ENCODE measurements at regions not wholly inside any gene's neighbourhood (a gene's known extent, or its start where the extent isn't known, plus 50 kb on each side); places are given as distances from the start of the nearest gene placed in this dataset.
"Not testable (repeated sequence)": the region's sequence is repeated elsewhere in the genome, so short reads cannot be mapped to it uniquely, and the experiment has no call there.

- no peak overlapping the region for H3K4me3 Mint-ChIP-seq
- no peaks in the 10 kb centered on the region for H3K4me1 Mint-ChIP-seq
- H3K27ac Mint-ChIP-seq: no peak overlapping the region
- no peak for DNase-seq
- H3K36me3 Mint-ChIP-seq: no peaks in the 10 kb centered on the region
- peaks cover 9 to 23% (median 12%) of the 10 kb centered on the region in 6 donors for H3K9me3 Mint-ChIP-seq
- H3K27me3 Mint-ChIP-seq (ENCODE audit: low read depth in 3 of 3): no peaks in the 10 kb centered on the region
Observed at GRCh38 chr14:48350971-48351370, 675.6 kb upstream of the MDGA2 start.

- Mint-ChIP-seq H3K36me3 (no peaks in the 10 kb centered on the region), H3K9me3 (peaks cover 5 to 25% (median 8%) of the 10 kb centered on the region in 6 donors), H3K4me3 (no peak overlapping the region), H3K4me1 (no peaks in the 10 kb centered on the region), H3K27ac (no peak overlapping the region), H3K27me3 (ENCODE audit: low read depth in 3 of 3) (no peaks in the 10 kb centered on the region)
- no peak for DNase-seq
Observed at GRCh38 chr14:48349689-48350088, 674.3 kb upstream of the MDGA2 start.

DNA sequence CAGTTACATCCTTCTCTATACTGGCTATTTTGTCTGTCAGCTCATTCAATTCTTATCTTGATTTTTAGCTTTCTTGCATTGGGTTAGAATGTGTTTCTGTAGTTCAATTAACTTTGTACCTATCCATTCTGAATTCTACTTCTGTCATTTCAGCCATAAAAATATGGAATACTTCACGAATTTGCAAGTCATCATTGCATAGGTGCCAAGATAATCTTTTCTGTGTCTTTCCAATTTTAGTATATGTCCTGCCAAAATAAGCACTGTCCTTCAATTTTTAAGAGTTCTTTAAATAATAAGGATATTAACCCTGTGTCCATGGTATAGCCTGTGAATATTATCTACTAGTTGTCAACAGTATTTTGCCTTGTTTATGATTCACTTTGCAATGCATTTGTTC lies 665.7 kb upstream of the MDGA2 start:
- H3K27ac Mint-ChIP-seq: no peak overlapping the region

DNA sequence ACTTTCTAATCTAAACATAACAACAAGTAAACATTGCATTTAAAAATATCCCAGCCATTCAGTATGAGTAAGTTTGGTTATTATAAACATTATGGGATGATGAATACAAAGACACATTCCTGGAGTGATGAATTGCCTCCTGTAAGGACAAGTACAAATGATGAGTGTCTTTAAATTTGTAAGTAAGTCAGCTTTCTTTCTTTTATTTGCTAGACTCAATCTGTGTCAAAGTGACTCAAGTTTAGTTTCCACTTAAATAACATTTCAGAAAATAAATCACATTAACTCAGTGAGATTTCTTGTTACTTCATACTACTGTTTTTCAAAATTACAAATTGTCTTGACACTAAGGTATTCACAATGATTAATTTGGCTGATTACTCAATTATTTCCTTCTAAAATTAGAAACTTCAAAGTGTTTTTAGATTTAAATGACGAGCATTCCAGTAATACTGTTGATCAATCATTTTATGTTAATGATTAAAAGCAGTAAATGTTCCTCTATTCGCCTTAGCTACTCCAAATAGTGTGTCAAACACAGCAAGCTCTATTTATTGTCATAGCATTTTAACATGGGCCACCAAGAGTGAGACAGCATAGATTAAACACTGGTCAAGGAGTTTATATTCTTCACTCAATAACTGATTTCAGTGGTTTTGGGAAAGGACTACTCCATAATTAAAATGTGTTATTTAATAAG lies 658.0 kb upstream of the MDGA2 start:
- Mint-ChIP-seq H3K4me3 (no peak overlapping the region), H3K27me3 (ENCODE audit: low read depth in 3 of 3) (peaks cover 0 to 2% (median 0%) of the 10 kb centered on the region in 3 donors), H3K36me3 (peaks cover 0 to 4% (median 0%) of the 10 kb centered on the region in 3 donors), H3K27ac (no peak overlapping the region), H3K9me3 (peaks cover 0 to 43% (median 25%) of the 10 kb centered on the region in 6 donors), H3K4me1 (no peaks in the 10 kb centered on the region)
- no peak for DNase-seq

More for the DNA sequence above, 665.7 kb upstream of the MDGA2 start:
- DNase-seq: no peak
- peaks cover 0 to 4% (median 2%) of the 10 kb centered on the region in 3 donors for H3K27me3 Mint-ChIP-seq (ENCODE audit: low read depth in 3 of 3)
- H3K36me3 Mint-ChIP-seq: peaks cover 0 to 4% (median 0%) of the 10 kb centered on the region in 3 donors
- H3K4me1 Mint-ChIP-seq: no peaks in the 10 kb centered on the region
- H3K9me3 Mint-ChIP-seq: peaks cover 6 to 68% (median 29%) of the 10 kb centered on the region in 6 donors
- no peak overlapping the region for H3K4me3 Mint-ChIP-seq

- no peak overlapping the region for H3K4me3 Mint-ChIP-seq
- no peaks in the 10 kb centered on the region for H3K36me3 Mint-ChIP-seq
- H3K27me3 Mint-ChIP-seq (ENCODE audit: low read depth in 3 of 3): peaks cover 0 to 1% (median 0%) of the 10 kb centered on the region in 3 donors
- H3K4me1 Mint-ChIP-seq: no peaks in the 10 kb centered on the region
- DNase-seq: no peak
- no peak overlapping the region for H3K27ac Mint-ChIP-seq
- H3K9me3 Mint-ChIP-seq: peaks cover 0 to 35% (median 20%) of the 10 kb centered on the region in 6 donors
Observed at GRCh38 chr14:48331421-48331820, 656.0 kb upstream of the MDGA2 start.

GRCh38 chr14:48325486-48325885 lies 650.1 kb upstream of the MDGA2 start:
- no peaks in the 10 kb centered on the region for H3K27me3 Mint-ChIP-seq (ENCODE audit: low read depth in 3 of 3)
- DNase-seq: no peak
- H3K4me1 Mint-ChIP-seq: no peaks in the 10 kb centered on the region
- H3K27ac Mint-ChIP-seq: no peak overlapping the region
- peaks cover 4 to 32% (median 12%) of the 10 kb centered on the region in 6 donors for H3K9me3 Mint-ChIP-seq
- H3K36me3 Mint-ChIP-seq: no peaks in the 10 kb centered on the region
- H3K4me3 Mint-ChIP-seq: no peak overlapping the region

GRCh38 chr14:48323665-48324064 lies 648.3 kb upstream of the MDGA2 start:
- Mint-ChIP-seq H3K9me3 (peaks cover 4 to 32% (median 10%) of the 10 kb centered on the region in 6 donors), H3K4me1 (no peaks in the 10 kb centered on the region), H3K36me3 (no peaks in the 10 kb centered on the region), H3K4me3 (no peak overlapping the region), H3K27me3 (ENCODE audit: low read depth in 3 of 3) (no peaks in the 10 kb centered on the region), H3K27ac (no peak overlapping the region)
- no peak for DNase-seq

DNA sequence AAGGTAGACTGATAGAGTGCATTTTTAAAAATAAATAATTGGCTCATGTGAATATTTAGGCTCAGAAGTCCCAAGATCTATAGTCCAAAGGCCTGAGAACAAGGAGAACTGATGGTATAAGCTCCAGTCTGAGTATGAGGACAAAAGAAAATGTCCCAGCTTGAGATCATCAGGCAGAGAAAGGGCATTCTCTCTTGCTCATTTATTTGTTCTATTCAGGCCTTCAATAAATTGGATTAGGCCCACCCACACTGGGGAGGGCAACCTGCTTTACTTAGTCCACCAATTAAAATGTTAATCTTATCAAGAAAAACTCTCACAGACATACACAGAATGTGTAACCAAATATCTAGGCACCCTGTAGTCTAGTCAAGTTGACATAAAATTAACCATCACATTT lies 644.4 kb upstream of the MDGA2 start:
- H3K36me3 Mint-ChIP-seq: no peaks in the 10 kb centered on the region
- no peaks in the 10 kb centered on the region for H3K27me3 Mint-ChIP-seq (ENCODE audit: low read depth in 3 of 3)
- no peak overlapping the region for H3K4me3 Mint-ChIP-seq
- DNase-seq: no peak
- H3K4me1 Mint-ChIP-seq: no peaks in the 10 kb centered on the region
- H3K9me3 Mint-ChIP-seq: peaks cover 11 to 28% (median 14%) of the 10 kb centered on the region in 6 donors
- no peak overlapping the region for H3K27ac Mint-ChIP-seq

GRCh38 chr14:48304729-48305128 lies 629.3 kb upstream of the MDGA2 start:
- Mint-ChIP-seq H3K27me3 (ENCODE audit: low read depth in 3 of 3) (peaks cover 0 to 3% (median 2%) of the 10 kb centered on the region in 3 donors), H3K36me3 (no peaks in the 10 kb centered on the region), H3K27ac (no peak overlapping the region), H3K4me1 (no peaks in the 10 kb centered on the region), H3K9me3 (peaks cover 2 to 23% (median 6%) of the 10 kb centered on the region in 6 donors), H3K4me3 (no peak overlapping the region)
- no peak for DNase-seq

DNA sequence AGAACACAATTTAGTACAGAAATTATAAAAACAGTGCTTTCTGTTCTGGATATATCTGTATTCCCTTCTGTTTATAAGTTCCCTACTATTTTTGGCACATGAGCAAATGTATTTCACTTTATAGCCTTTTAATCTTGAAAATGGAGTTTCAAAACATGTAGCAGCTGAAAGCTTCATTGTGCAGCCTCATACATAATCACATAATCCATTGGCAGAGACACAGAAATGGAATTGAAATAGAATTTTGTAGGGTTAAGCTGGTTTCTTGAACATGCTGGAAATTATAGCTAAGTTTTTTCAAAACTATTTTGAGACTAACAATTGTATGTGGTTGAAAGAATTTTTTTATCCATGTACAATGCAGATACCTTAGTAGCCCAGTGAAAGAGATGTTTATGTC lies 614.3 kb upstream of the MDGA2 start:
- no peaks in the 10 kb centered on the region for H3K36me3 Mint-ChIP-seq
- H3K27me3 Mint-ChIP-seq (ENCODE audit: low read depth in 3 of 3): no peaks in the 10 kb centered on the region
- H3K4me1 Mint-ChIP-seq: no peaks in the 10 kb centered on the region
- no peak overlapping the region for H3K27ac Mint-ChIP-seq
- no peak for DNase-seq
- H3K9me3 Mint-ChIP-seq: peaks cover 8 to 35% (median 17%) of the 10 kb centered on the region in 6 donors
- H3K4me3 Mint-ChIP-seq: no peak overlapping the region

DNA sequence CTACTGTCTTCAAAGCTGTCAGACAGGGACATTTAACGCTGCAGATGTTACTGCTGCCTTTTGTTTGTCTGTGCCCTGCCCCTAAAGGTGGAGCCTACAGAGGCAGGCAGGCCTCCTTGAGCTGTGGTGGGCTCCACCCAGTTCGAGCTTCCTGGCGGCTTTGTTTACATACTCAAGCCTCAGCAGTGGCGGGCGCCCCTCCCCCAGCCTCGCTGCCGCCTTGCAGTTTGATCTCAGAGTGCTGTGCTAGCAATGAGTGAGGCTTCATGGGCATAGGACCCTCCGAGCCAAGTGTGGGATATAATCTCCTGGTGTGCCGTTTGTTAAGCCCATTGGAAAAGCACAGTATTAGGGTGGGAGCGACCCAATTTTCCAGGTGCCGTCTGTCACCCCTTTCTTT lies 609.8 kb upstream of the MDGA2 start:
- not testable (repeated sequence) for DNase-seq; H3K27ac Mint-ChIP-seq; H3K27me3 Mint-ChIP-seq (ENCODE audit: low read depth in 3 of 3); H3K4me1 Mint-ChIP-seq; H3K36me3 Mint-ChIP-seq; H3K4me3 Mint-ChIP-seq
- peaks cover 11 to 39% (median 24%) of the 10 kb centered on the region in 6 donors for H3K9me3 Mint-ChIP-seq

DNA sequence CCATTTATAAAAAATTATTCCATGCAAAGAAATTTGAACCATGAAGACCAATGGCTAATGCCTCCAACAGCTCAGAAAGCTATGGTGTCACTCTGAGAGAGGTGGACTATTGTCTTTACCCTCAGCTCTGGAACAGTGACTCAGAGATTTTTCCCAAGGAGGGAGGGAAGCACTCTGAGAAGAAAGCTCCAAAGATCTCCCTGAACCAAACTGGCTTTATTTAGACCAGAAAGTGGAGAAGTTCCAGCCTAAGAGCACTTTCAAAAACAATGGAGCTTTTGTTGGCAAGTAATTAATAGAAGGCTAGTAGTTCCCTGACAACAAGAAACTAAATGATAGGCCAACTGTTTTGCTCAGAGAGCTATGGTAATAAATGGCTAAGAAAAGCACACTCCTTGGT lies 599.9 kb upstream of the MDGA2 start:
- DNase-seq: no peak
- Mint-ChIP-seq H3K4me1 (no peaks in the 10 kb centered on the region), H3K27ac (no peak overlapping the region), H3K36me3 (no peaks in the 10 kb centered on the region), H3K9me3 (peaks cover 12 to 41% (median 20%) of the 10 kb centered on the region in 6 donors), H3K27me3 (ENCODE audit: low read depth in 3 of 3) (no peaks in the 10 kb centered on the region), H3K4me3 (no peak overlapping the region)

GRCh38 chr14:48274826-48275225 lies 599.4 kb upstream of the MDGA2 start:
- no peaks in the 10 kb centered on the region for H3K4me1 Mint-ChIP-seq
- peaks cover 12 to 41% (median 20%) of the 10 kb centered on the region in 6 donors for H3K9me3 Mint-ChIP-seq
- H3K36me3 Mint-ChIP-seq: no peaks in the 10 kb centered on the region
- DNase-seq: no peak
- no peak overlapping the region for H3K4me3 Mint-ChIP-seq
- no peak overlapping the region for H3K27ac Mint-ChIP-seq
- no peaks in the 10 kb centered on the region for H3K27me3 Mint-ChIP-seq (ENCODE audit: low read depth in 3 of 3)

DNA sequence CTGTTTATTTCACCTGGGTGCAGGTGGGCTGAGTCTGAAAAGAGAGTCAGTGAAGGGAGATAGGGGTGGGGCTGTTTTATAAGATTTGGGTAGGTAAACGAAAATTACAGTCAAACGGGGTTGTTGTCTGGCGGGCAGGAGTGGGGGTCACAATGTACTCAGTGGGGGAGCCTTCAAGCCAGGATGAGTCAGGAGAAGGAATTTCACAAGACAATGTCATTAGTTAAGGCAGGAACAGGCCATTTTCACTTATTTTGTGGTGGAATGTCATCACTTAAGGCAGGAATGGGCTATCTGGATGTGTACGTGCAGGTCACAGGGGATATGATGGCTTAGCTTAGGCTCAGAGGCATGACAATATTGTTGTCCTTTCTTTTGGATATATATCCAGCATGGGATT lies 592.5 kb upstream of the MDGA2 start:
- not testable (repeated sequence) for H3K4me1 Mint-ChIP-seq; DNase-seq; H3K27ac Mint-ChIP-seq; H3K4me3 Mint-ChIP-seq; H3K36me3 Mint-ChIP-seq; H3K27me3 Mint-ChIP-seq (ENCODE audit: low read depth in 3 of 3)
- H3K9me3 Mint-ChIP-seq: peaks cover 10 to 31% (median 23%) of the 10 kb centered on the region in 6 donors

DNA sequence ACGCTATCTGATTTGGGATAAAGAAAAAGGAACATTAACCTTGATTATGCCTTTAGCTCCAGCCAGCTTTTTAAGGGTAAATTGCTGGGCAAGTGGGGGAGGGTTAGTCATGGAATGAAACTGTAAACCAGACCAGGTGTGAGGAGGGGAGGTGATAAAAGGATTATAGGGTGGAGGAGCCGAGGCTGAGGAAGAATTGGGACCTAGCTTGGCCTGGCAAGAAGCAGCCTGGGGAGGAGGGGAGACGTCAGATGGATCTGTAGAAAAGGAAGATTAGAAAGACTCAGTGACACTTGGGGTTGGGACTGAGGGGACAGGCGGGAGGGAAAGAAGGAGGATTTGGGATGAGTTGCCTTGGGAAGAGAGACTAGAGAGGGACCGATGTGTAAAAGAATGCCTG lies 590.8 kb upstream of the MDGA2 start:
- not testable (repeated sequence) for H3K27me3 Mint-ChIP-seq (ENCODE audit: low read depth in 3 of 3); H3K36me3 Mint-ChIP-seq
- peaks cover 10 to 37% (median 26%) of the 10 kb centered on the region in 6 donors for H3K9me3 Mint-ChIP-seq

More for the DNA sequence above, 590.8 kb upstream of the MDGA2 start:
- H3K4me1 Mint-ChIP-seq, H3K27ac Mint-ChIP-seq, DNase-seq, H3K4me3 Mint-ChIP-seq: not testable (repeated sequence)
